DND-41 (cell line): ENCODE measurements at regions not wholly inside any gene's neighbourhood (a gene's known extent, or its start where the extent isn't known, plus 50 kb on each side); places are given as distances from the start of the nearest gene placed in this dataset.

Experiments used
- CTCF ChIP-seq: IDR thresholded peaks from 2 replicates; pipeline ENCODE4 v1.5.1; 2012; ENCODE audit warnings: borderline replicate concordance, low read length, moderate library complexity, mild to moderate bottlenecking; ENCODE audit not compliant: poor library complexity, severe bottlenecking; ENCODE audit errors: extremely low read depth
- EZH2 ChIP-seq: IDR thresholded peaks from 3 replicates; pipeline ENCODE4 v1.6.1; 2012; ENCODE audit warnings: borderline replicate concordance, low read depth, mild to moderate bottlenecking, moderate library complexity, low read length, inconsistent platforms; ENCODE audit not compliant: severe bottlenecking

GRCh38 chr3:111339017-111339416, 203.0 kb upstream of the CD96 start:
- TF ChIP-seq EZH2 (no peak), CTCF (no peak)
